IPS DF 4.7 (cell line): ENCODE measurements at regions not wholly inside any gene's neighbourhood (a gene's known extent, or its start where the extent isn't known, plus 50 kb on each side); places are given as distances from the start of the nearest gene placed in this dataset.
"Not testable (repeated sequence)": the region's sequence is repeated elsewhere in the genome, so short reads cannot be mapped to it uniquely, and the experiment has no call there.

ENCODE experiments used
- DNase-seq: peaks from one replicate; pipeline ENCODE4 v3.0.0-alpha.2; 2013; ENCODE audit warnings: low spot score; ENCODE audit errors: extremely low read depth

- no peak for DNase-seq
Observed at GRCh38 chr2:221926327-221926726, 354.2 kb upstream of the EPHA4 start.

GRCh38 chr2:221924576-221924975, 352.5 kb upstream of the EPHA4 start:
- no peak for DNase-seq

- DNase-seq, result no peak
Observed at GRCh38 chr2:221915926-221916325, 343.8 kb upstream of the EPHA4 start.

GRCh38 chr2:221914334-221914880, 342.3 kb upstream of the EPHA4 start:
- no peak for DNase-seq

GRCh38 chr2:221911890-221912289, 339.8 kb upstream of the EPHA4 start:
- no peak for DNase-seq

GRCh38 chr2:221911321-221911720, 339.2 kb upstream of the EPHA4 start:
- no peak for DNase-seq

- no peak for DNase-seq
Observed at GRCh38 chr2:221908518-221908917, 336.4 kb upstream of the EPHA4 start.

GRCh38 chr2:221897718-221898117, 325.6 kb upstream of the EPHA4 start:
- no peak for DNase-seq

GRCh38 chr2:221896505-221897151, 324.5 kb upstream of the EPHA4 start:
- no peak for DNase-seq

- no peak for DNase-seq
Observed at GRCh38 chr2:221895366-221896121, 323.4 kb upstream of the EPHA4 start.

GRCh38 chr2:221893501-221893900, 321.4 kb upstream of the EPHA4 start:
- no peak for DNase-seq

GRCh38 chr2:221892006-221892405, 319.9 kb upstream of the EPHA4 start:
- not testable (repeated sequence) for DNase-seq

GRCh38 chr2:221883976-221884375, 311.9 kb upstream of the EPHA4 start:
- no peak for DNase-seq

GRCh38 chr2:221876016-221876415, 303.9 kb upstream of the EPHA4 start:
- no peak for DNase-seq

- no peak for DNase-seq
Observed at GRCh38 chr2:221874444-221874843, 302.3 kb upstream of the EPHA4 start.

- no peak for DNase-seq
Observed at GRCh38 chr2:221857719-221858118, 285.6 kb upstream of the EPHA4 start.

- no peak for DNase-seq
Observed at GRCh38 chr2:221853297-221853696, 281.2 kb upstream of the EPHA4 start.

GRCh38 chr2:221851531-221852045, 279.5 kb upstream of the EPHA4 start:
- no peak for DNase-seq

GRCh38 chr2:221850076-221850475, 278.0 kb upstream of the EPHA4 start:
- no peak for DNase-seq

GRCh38 chr2:221848286-221848685, 276.2 kb upstream of the EPHA4 start:
- no peak for DNase-seq

GRCh38 chr2:221845021-221845365, 272.9 kb upstream of the EPHA4 start:
- no peak for DNase-seq

GRCh38 chr2:221844212-221845020, 272.3 kb upstream of the EPHA4 start:
- DNase-seq, result no peak
